B cell (primary cell): ENCODE measurements at regions not wholly inside any gene's neighbourhood (a gene's known extent, or its start where the extent isn't known, plus 50 kb on each side); places are given as distances from the start of the nearest gene placed in this dataset.

Experiments
- ATAC-seq: fragments of 200-7000 bp; cut with Tn5 transposase; one replicate; pipeline ENCODE4 v1.10.0; 2021; ENCODE audit warnings: low read depth, mild to moderate bottlenecking, moderate number of reproducible peaks, moderate library complexity
- CTCF ChIA-PET: fragments of 350-600 bp; sonication (Branson Sonifier 250); formaldehyde crosslinking; loops from one replicate; lab custom pipeline; 2021; ENCODE audit warnings: antibody characterized with exemption, inconsistent platforms; lab: Charles Lee
- POLR2A ChIA-PET: fragments of 350-600 bp; sonication (Branson Sonifier 250); formaldehyde crosslinking; loops from one replicate; lab custom pipeline; 2021; ENCODE audit warnings: antibody characterized with exemption; lab: Charles Lee
- DNase-seq: peaks from one replicate; pipeline ENCODE4 v3.0.0; 2013
- H2AFZ ChIP-seq: 2 replicates; pipeline ENCODE4 v1.6.1; 2012; ENCODE audit warnings: mild to moderate bottlenecking, low read depth, low read length; ENCODE audit not compliant: insufficient read depth, poor library complexity, severe bottlenecking
- H3K27ac ChIP-seq, 2 donors: 1 replicate in 1 of 2; 2 replicates in 1 of 2; pipeline ENCODE4 v1.5.1; 2012 to 2013; ENCODE audit warnings: low read length in 2 of 2, mild to moderate bottlenecking in 2 of 2, moderate library complexity in 1 of 2
- H3K27me3 ChIP-seq, 4 experiments: fragments of 200-600 bp in 1 of 4; sonication (generic) in 1 of 4; replicated peaks in 1 of 4; 1 replicate in 2 of 4; 2 replicates in 2 of 4; pipeline versions ENCODE4 v1.6.1 to v1.7.0; 2013 to 2016; ENCODE audit warnings: low read length in 3 of 4, mild to moderate bottlenecking in 2 of 4, mixed read lengths in 1 of 4, moderate library complexity in 1 of 4; ENCODE audit not compliant: insufficient read depth in 4 of 4, control insufficient read depth in 3 of 4; ENCODE audit errors: control extremely low read depth in 1 of 4
- H3K36me3 ChIP-seq, 2 experiments: replicated peaks in 1 of 2; 1 replicate in 1 of 2; 2 replicates in 1 of 2; pipeline versions ENCODE4 v1.6.1 to v1.7.1; 2013; ENCODE audit warnings: low read length in 1 of 2; ENCODE audit not compliant: insufficient read depth in 2 of 2, control insufficient read depth in 1 of 2; ENCODE audit errors: control extremely low read depth in 1 of 2, extremely low read depth in 1 of 2
- H3K4me1 ChIP-seq, 2 donors: fragments of 200-600 bp in 1 of 2; sonication (generic) in 1 of 2; 1 replicate in 1 of 2; 2 replicates in 1 of 2; pipeline versions ENCODE4 v1.5.1 to v1.6.1; 2013 to 2017; ENCODE audit warnings: low read length in 2 of 2; ENCODE audit not compliant: control insufficient read depth in 2 of 2, insufficient read depth in 2 of 2
- H3K4me2 ChIP-seq: replicated peaks from 2 replicates; pipeline ENCODE3; 2012; ENCODE audit warnings: mild to moderate bottlenecking, low read depth, low read length; ENCODE audit not compliant: poor library complexity, severe bottlenecking
- H3K4me3 ChIP-seq, 5 experiments: fragments of 200-600 bp in 1 of 5; sonication (generic) in 1 of 5; 1 replicate in 3 of 5; 2 replicates in 2 of 5; pipeline versions ENCODE4 v1.5.1 to v1.7.0; 2011 to 2016; ENCODE audit warnings: low read length in 4 of 5, mild to moderate bottlenecking in 4 of 5, low read depth in 2 of 5, control low read depth in 1 of 5, moderate library complexity in 1 of 5; ENCODE audit not compliant: insufficient read depth in 1 of 5; ENCODE audit errors: control extremely low read depth in 1 of 5, extremely low read depth in 1 of 5
- H3K79me2 ChIP-seq: fragments of 200-600 bp; sonication (generic); one replicate; pipeline ENCODE4 v1.6.0; 2016; ENCODE audit warnings: low read length; ENCODE audit not compliant: control insufficient read depth, insufficient read depth
- H3K9ac ChIP-seq: fragments of 200-600 bp; sonication (generic); 2 replicates; pipeline ENCODE4 v1.6.1; 2017; ENCODE audit warnings: mild to moderate bottlenecking, low read length, moderate library complexity
- H3K9me3 ChIP-seq, 3 donors: one replicate each; pipeline versions ENCODE4 v1.6.1 to v1.7.1; 2013; ENCODE audit warnings: low read length in 2 of 3; ENCODE audit not compliant: control insufficient read depth in 2 of 3, insufficient read depth in 1 of 3; ENCODE audit errors: control extremely low read depth in 1 of 3
- H4K20me1 ChIP-seq: 2 replicates; pipeline ENCODE4 v1.6.0; 2012; ENCODE audit warnings: mild to moderate bottlenecking, low read length; ENCODE audit not compliant: insufficient read depth, control insufficient read depth, poor library complexity, severe bottlenecking
- H3K27ac Mint-ChIP-seq: one replicate; pipeline ENCODE4 v1.8.0; 2021; ENCODE audit warnings: mixed read lengths
- H3K27me3 Mint-ChIP-seq: one replicate; pipeline ENCODE4 v1.8.0; 2021; ENCODE audit warnings: mixed read lengths
- H3K4me1 Mint-ChIP-seq: one replicate; pipeline ENCODE4 v1.8.0; 2021; ENCODE audit warnings: mixed read lengths
- H3K4me3 Mint-ChIP-seq: one replicate; pipeline ENCODE4 v1.8.0; 2021; ENCODE audit warnings: mixed read lengths
- H3K9me3 Mint-ChIP-seq: one replicate; pipeline ENCODE4 v1.8.0; 2022; ENCODE audit warnings: mixed read lengths; ENCODE audit not compliant: insufficient read depth
- CTCF ChIP-seq: fragments of 200-600 bp; IDR thresholded peaks from one replicate; pipeline ENCODE4 v1.8.0; 2022; ENCODE audit warnings: antibody characterized with exemption, mild to moderate bottlenecking
- EZH2 ChIP-seq: IDR thresholded peaks from 2 replicates; pipeline ENCODE4 v1.6.1; 2012; ENCODE audit warnings: borderline replicate concordance, low read depth, mild to moderate bottlenecking, moderate library complexity, low read length; ENCODE audit not compliant: insufficient read depth, poor library complexity, severe bottlenecking
- WGBS: methylation state at CpG from one replicate; pipeline ENCODE4 v1.1.5; 2013; ENCODE audit warnings: missing lambda C conversion rate; ENCODE audit not compliant: insufficient coverage; 5-methylcytosine and 5-hydroxymethylcytosine counted together
- intact Hi-C: fragments of 100-400 bp; cut with micrococcal nuclease; formaldehyde crosslinking; loops from one replicate; pipeline ENCODE4 v1.10.0; 2022

GRCh38 chr9:28799876-28800275 is 1226.6 kb upstream of the C9orf72 start:
- no peak overlapping the region for H3K4me3 Mint-ChIP-seq
- H3K27me3 Mint-ChIP-seq = no peaks in the 10 kb centered on the region
- H3K4me1 ChIP-seq = no peaks in the 10 kb centered on the region
- TF ChIP-seq EZH2 = no peak
- TF ChIP-seq CTCF = no peak
- H3K79me2 ChIP-seq = no peaks in the 10 kb centered on the region
- intact Hi-C loops = loop anchor here (10.0 kb wide), 1 partner anchor 55 kb away; no protein-coding TSS in a partner anchor
- H3K9me3 ChIP-seq = no peaks in the 10 kb centered on the region
- H3K27me3 ChIP-seq = no peaks in the 10 kb centered on the region
- DNase-seq = no peak
- no peaks in the 10 kb centered on the region for H3K9me3 Mint-ChIP-seq
- ChIA-PET CTCF (no interaction called here), POLR2A (no interaction called here)
- no peak overlapping the region for H3K4me3 ChIP-seq
- H4K20me1 ChIP-seq = no peaks in the 10 kb centered on the region
- no peaks in the 10 kb centered on the region for H3K36me3 ChIP-seq
- no peaks in the 10 kb centered on the region for H3K4me1 Mint-ChIP-seq
- H3K27ac Mint-ChIP-seq = no peak overlapping the region
- no peak overlapping the region for H3K27ac ChIP-seq
- no peak overlapping the region for H2AFZ ChIP-seq
- no peak overlapping the region for H3K9ac ChIP-seq
- no CpG with 5 or more reads among the region's 3 CpGs for WGBS
- H3K4me2 ChIP-seq = no peak overlapping the region
- no peak for ATAC-seq

GRCh38 chr9:28801144-28801799 is 1228.0 kb upstream of the C9orf72 start:
- Histone ChIP-seq H3K27me3 (no peaks in the 10 kb centered on the region), H2AFZ (no peak overlapping the region), H3K79me2 (no peaks in the 10 kb centered on the region), H3K4me2 (no peak overlapping the region), H3K4me3 (no peak overlapping the region), H4K20me1 (no peaks in the 10 kb centered on the region), H3K36me3 (no peaks in the 10 kb centered on the region), H3K27ac (no peak overlapping the region), H3K9ac (no peak overlapping the region), H3K9me3 (no peaks in the 10 kb centered on the region), H3K4me1 (no peaks in the 10 kb centered on the region)
- no peak for TF ChIP-seq EZH2
- no peak for TF ChIP-seq CTCF
- Mint-ChIP-seq H3K27ac (no peak overlapping the region), H3K9me3 (no peaks in the 10 kb centered on the region), H3K4me3 (no peak overlapping the region), H3K4me1 (no peaks in the 10 kb centered on the region), H3K27me3 (no peaks in the 10 kb centered on the region)
- no CpG with 5 or more reads among the region's 1 CpG for WGBS
- DNase-seq (no peak), ATAC-seq (no peak)
- CTCF ChIA-PET = no interaction called here
- POLR2A ChIA-PET = no interaction called here
- intact Hi-C loops = no loop called here
